SK-N-SH (cell line): ENCODE measurements at regions not wholly inside any gene's neighbourhood (a gene's known extent, or its start where the extent isn't known, plus 50 kb on each side); places are given as distances from the start of the nearest gene placed in this dataset.

Experiments
- GATA2 ChIP-seq: sonication (generic); formaldehyde crosslinking; IDR thresholded peaks from 2 replicates; pipeline ENCODE4 v1.5.0; 2020; ENCODE audit warnings: mild to moderate bottlenecking, missing genetic modification reagents
- JUND ChIP-seq: IDR thresholded peaks from 2 replicates; pipeline ENCODE4 v1.4.0; 2012
- MEF2A ChIP-seq: IDR thresholded peaks from 2 replicates; pipeline ENCODE4 v1.4.0; 2012; ENCODE audit warnings: low read depth, borderline replicate concordance
- MXI1 ChIP-seq: IDR thresholded peaks from 2 replicates; pipeline ENCODE4 v1.6.1; 2012; ENCODE audit warnings: mild to moderate bottlenecking, low read depth, low read length, improper control_type of control experiment
- RFX5 ChIP-seq: IDR thresholded peaks from 2 replicates; pipeline ENCODE4 v1.6.1; 2012; ENCODE audit warnings: mild to moderate bottlenecking, improper control_type of control experiment, low read length
- RXRA ChIP-seq: IDR thresholded peaks from 2 replicates; pipeline ENCODE4 v1.4.0; 2012; ENCODE audit warnings: low read depth, mild to moderate bottlenecking, borderline replicate concordance
- SIN3A ChIP-seq: IDR thresholded peaks from 2 replicates; pipeline ENCODE4 v1.6.1; 2012; ENCODE audit warnings: low read depth, mild to moderate bottlenecking, low read length, moderate library complexity, borderline replicate concordance
- TEAD4 ChIP-seq: IDR thresholded peaks from 2 replicates; pipeline ENCODE4 v1.4.0; 2012; ENCODE audit warnings: mild to moderate bottlenecking, borderline replicate concordance; ENCODE audit not compliant: insufficient read depth
- USF2 ChIP-seq: fragments of 150-350 bp; IDR thresholded peaks from 2 replicates; pipeline ENCODE4 v1.6.1; 2017; ENCODE audit warnings: antibody characterized with exemption, low read length, low read depth, borderline replicate concordance
- ZBTB33 ChIP-seq: IDR thresholded peaks from 2 replicates; pipeline ENCODE4 v1.4.0; 2012; ENCODE audit warnings: low read depth, borderline replicate concordance
- TF ChIP-seq, protein P1 (sequence below): fragments of 200-600 bp; sonication (generic); IDR thresholded peaks from 2 replicates; pipeline ENCODE4 v1.6.1; 2017; ENCODE audit warnings: antibody characterized with exemption, mild to moderate bottlenecking, moderate library complexity
- TF ChIP-seq, protein P2 (sequence below): IDR thresholded peaks from 2 replicates; pipeline ENCODE4 v1.6.1; 2012; ENCODE audit warnings: mild to moderate bottlenecking, low read depth, low read length, moderate library complexity
- TF ChIP-seq, protein P3 (sequence below): IDR thresholded peaks from 2 replicates; pipeline ENCODE4; 2012

GRCh38 chr13:65592731-65593130, 1637.4 kb downstream of the PCDH9 start (continued):
- peak; percentile 38; the same call in 1 of the 2 replicates for TF ChIP-seq RXRA
- no peak for TF ChIP-seq SIN3A
- peak; percentile 16; the same call in 1 of the 2 replicates for TF ChIP-seq TEAD4
- TF ChIP-seq, protein P1, sequence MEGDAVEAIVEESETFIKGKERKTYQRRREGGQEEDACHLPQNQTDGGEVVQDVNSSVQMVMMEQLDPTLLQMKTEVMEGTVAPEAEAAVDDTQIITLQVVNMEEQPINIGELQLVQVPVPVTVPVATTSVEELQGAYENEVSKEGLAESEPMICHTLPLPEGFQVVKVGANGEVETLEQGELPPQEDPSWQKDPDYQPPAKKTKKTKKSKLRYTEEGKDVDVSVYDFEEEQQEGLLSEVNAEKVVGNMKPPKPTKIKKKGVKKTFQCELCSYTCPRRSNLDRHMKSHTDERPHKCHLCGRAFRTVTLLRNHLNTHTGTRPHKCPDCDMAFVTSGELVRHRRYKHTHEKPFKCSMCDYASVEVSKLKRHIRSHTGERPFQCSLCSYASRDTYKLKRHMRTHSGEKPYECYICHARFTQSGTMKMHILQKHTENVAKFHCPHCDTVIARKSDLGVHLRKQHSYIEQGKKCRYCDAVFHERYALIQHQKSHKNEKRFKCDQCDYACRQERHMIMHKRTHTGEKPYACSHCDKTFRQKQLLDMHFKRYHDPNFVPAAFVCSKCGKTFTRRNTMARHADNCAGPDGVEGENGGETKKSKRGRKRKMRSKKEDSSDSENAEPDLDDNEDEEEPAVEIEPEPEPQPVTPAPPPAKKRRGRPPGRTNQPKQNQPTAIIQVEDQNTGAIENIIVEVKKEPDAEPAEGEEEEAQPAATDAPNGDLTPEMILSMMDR = no peak
- TF ChIP-seq, protein P2, sequence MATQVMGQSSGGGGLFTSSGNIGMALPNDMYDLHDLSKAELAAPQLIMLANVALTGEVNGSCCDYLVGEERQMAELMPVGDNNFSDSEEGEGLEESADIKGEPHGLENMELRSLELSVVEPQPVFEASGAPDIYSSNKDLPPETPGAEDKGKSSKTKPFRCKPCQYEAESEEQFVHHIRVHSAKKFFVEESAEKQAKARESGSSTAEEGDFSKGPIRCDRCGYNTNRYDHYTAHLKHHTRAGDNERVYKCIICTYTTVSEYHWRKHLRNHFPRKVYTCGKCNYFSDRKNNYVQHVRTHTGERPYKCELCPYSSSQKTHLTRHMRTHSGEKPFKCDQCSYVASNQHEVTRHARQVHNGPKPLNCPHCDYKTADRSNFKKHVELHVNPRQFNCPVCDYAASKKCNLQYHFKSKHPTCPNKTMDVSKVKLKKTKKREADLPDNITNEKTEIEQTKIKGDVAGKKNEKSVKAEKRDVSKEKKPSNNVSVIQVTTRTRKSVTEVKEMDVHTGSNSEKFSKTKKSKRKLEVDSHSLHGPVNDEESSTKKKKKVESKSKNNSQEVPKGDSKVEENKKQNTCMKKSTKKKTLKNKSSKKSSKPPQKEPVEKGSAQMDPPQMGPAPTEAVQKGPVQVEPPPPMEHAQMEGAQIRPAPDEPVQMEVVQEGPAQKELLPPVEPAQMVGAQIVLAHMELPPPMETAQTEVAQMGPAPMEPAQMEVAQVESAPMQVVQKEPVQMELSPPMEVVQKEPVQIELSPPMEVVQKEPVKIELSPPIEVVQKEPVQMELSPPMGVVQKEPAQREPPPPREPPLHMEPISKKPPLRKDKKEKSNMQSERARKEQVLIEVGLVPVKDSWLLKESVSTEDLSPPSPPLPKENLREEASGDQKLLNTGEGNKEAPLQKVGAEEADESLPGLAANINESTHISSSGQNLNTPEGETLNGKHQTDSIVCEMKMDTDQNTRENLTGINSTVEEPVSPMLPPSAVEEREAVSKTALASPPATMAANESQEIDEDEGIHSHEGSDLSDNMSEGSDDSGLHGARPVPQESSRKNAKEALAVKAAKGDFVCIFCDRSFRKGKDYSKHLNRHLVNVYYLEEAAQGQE = no peak
- peak; percentile 18; the same call in 1 of the 2 replicates for TF ChIP-seq MEF2A
- 0 out of 2 replicates have a peak, but pooled peaks have one; percentile 4 for TF ChIP-seq JUND
- no peak for TF ChIP-seq ZBTB33
- TF ChIP-seq RFX5 = no peak
- TF ChIP-seq, protein P3, sequence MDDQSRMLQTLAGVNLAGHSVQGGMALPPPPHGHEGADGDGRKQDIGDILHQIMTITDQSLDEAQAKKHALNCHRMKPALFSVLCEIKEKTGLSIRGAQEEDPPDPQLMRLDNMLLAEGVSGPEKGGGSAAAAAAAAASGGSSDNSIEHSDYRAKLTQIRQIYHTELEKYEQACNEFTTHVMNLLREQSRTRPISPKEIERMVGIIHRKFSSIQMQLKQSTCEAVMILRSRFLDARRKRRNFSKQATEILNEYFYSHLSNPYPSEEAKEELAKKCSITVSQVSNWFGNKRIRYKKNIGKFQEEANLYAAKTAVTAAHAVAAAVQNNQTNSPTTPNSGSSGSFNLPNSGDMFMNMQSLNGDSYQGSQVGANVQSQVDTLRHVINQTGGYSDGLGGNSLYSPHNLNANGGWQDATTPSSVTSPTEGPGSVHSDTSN = peak; percentile 51; the same call in 1 of the 2 replicates
- no peak; the same call in 1 of the 2 replicates for TF ChIP-seq GATA2 (CRISPR knock-in tag)
- TF ChIP-seq MXI1 = no peak
- TF ChIP-seq USF2 = no peak
